Spleen (tissue), 7 donors: ENCODE measurements at regions not wholly inside any gene's neighbourhood (a gene's known extent, or its start where the extent isn't known, plus 50 kb on each side); places are given as distances from the start of the nearest gene placed in this dataset.

ENCODE experiments used
- CTCF ChIP-seq, 11 experiments: fragments of 200-600 bp in 7 of 11; fragments of 450-650 bp in 4 of 11; sonication (generic) in 4 of 11; IDR thresholded peaks in 8 of 11; conservative IDR thresholded peaks in 3 of 11; 1 replicate in 7 of 11; 2 replicates in 4 of 11; pipeline versions ENCODE4 v1.4.0 to v1.8.0; 2016 to 2021; ENCODE audit warnings: antibody characterized with exemption in 11 of 11, inconsistent platforms in 4 of 11, mild to moderate bottlenecking in 1 of 11
- POLR2AphosphoS5 ChIP-seq, 3 donors: sonication (generic); formaldehyde crosslinking; IDR thresholded peaks; one replicate each; pipeline ENCODE4 v1.5.1; 2017; ENCODE audit warnings: antibody characterized with exemption in 3 of 3
- donor health status: DM: no; HTN: no; CAD: no; lungs with moderate emphysema.
- donor health status: DM: no; HTN: no; CAD: no.
- donor health status: DM: no; HTN: no; CAD: no.

- TF ChIP-seq CTCF (IDR thresholded peaks at IDR 0.05 in 8 of 11, conservative IDR thresholded peaks at IDR 0.05 in 3 of 11) = no peak
- TF ChIP-seq POLR2AphosphoS5 (IDR thresholded peaks at IDR 0.05) = no peak
Measured at GRCh38 chr2:34734042-34734441, 1134.9 kb upstream of the FAM98A start.
